ENCODE measurements at regions not wholly inside any gene's neighbourhood (a gene's known extent, or its start where the extent isn't known, plus 50 kb on each side); places are given as distances from the start of the nearest gene placed in this dataset.

DNA sequence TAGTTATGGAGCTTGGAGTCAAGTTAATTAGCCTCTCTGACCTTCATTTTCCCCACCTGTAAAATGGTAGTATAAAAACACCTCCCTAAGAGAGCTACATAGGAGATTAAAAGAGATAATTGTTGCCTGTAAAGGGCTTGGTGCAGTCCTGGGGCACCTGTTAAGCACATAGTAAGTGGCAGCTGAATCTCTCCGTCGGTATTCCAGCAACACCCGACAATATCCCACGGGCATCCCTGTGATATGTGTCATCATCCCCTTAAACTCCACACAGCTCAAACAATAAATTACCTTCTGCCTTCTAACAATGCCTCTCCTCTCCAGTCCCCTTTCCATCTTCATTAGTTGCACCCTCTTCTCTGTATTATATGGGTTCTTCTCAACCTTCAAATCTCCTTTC, 121.5 kb downstream of the C11orf91 start:
- no peak for DNase-seq (ENCODE audit: low spot score)
- H3K4me3 ChIP-seq, result no peak overlapping the region
- H3K27ac ChIP-seq, result no peak overlapping the region
- TF ChIP-seq CTCF (IDR thresholded peaks at IDR 0.05), result no peak

GRCh38 chr11:33577204-33577603, 123.4 kb downstream of the C11orf91 start:
- Histone ChIP-seq H3K4me3 (no peak overlapping the region), H3K27ac (no peak overlapping the region)
- no peak for DNase-seq (ENCODE audit: low spot score)
- TF ChIP-seq CTCF (IDR thresholded peaks at IDR 0.05), result no peak

- TF ChIP-seq CTCF (IDR thresholded peaks at IDR 0.05), result no peak
- no peak for DNase-seq (ENCODE audit: low spot score)
- Histone ChIP-seq H3K4me3 (no peak overlapping the region), H3K27ac (no peak overlapping the region)
These were observed 125.3 kb downstream of the C11orf91 start for GRCh38 chr11:33575311-33575710.

DNA sequence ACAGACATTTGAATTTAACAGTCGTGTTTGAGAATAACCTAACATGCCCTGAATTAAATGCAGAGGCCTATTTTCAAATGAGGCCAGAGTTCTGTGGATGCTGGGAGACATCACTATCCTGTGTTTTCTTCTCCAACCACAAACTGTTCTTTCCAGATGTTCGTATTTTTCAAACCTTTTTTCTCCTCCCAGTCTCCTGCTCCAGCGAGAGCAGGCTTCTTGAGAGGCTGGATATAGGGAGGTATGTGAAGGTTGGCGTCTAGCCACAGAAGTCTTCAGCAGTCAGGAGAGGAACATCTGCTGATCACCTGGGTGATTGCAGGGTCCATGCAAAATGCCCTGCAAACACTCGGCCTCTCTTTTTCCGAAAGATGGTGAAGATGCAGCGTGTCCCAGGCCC, 126.3 kb downstream of the C11orf91 start:
- DNase-seq (ENCODE audit: low spot score), result no peak
- Histone ChIP-seq H3K27ac (no peak overlapping the region), H3K4me3 (no peak overlapping the region)
- TF ChIP-seq CTCF (IDR thresholded peaks at IDR 0.05), result no peak

GRCh38 chr11:33569333-33569732, 131.3 kb downstream of the C11orf91 start:
- Histone ChIP-seq H3K27ac (no peak overlapping the region), H3K4me3 (no peak overlapping the region)
- TF ChIP-seq CTCF (IDR thresholded peaks at IDR 0.05), result no peak
- no peak for DNase-seq (ENCODE audit: low spot score)

- TF ChIP-seq CTCF (IDR thresholded peaks at IDR 0.05), result no peak
- Histone ChIP-seq H3K4me3 (no peak overlapping the region), H3K27ac (no peak overlapping the region)
- DNase-seq (ENCODE audit: low spot score), result no peak
These were observed 133.6 kb downstream of the C11orf91 start for GRCh38 chr11:33567004-33567403.

DNA sequence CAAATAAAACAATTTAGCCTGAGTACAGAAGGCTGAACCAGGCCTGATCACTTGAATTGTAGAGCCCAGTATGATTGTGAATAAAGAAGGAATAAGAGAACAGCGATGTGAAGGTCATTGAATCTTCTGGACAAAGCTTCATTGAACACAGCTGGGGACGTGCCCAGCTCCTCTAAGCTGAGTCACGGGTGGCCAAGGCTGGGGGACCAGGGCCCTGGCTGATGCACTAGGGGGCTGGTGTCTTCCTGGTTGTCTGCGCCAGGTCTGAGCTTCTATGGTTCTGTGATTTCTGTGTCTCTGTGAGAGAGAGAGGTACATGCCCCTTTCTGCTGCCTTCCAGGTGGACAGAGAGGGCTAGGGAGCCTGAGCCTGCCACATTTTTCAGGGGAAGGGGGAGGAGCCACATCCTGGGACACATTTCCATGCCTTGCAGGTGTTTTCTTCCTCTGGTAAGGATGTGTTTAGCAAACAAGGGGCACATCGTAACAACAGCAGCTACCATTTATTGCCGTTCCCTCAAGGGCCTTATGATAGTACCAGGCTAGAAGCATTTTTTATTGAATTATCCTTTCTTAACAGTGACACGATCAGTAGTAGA, 135.7 kb downstream of the C11orf91 start:
- TF ChIP-seq CTCF (IDR thresholded peaks at IDR 0.05), result no peak
- Histone ChIP-seq H3K4me3 (no peak overlapping the region), H3K27ac (no peak overlapping the region)
- DNase-seq (ENCODE audit: low spot score), result no peak

Data from coronary artery (tissue), 2 donors.